ENCODE measurements at regions not wholly inside any gene's neighbourhood (a gene's known extent, or its start where the extent isn't known, plus 50 kb on each side); places are given as distances from the start of the nearest gene placed in this dataset.
"Not testable (repeated sequence)": the region's sequence is repeated elsewhere in the genome, so short reads cannot be mapped to it uniquely, and the experiment has no call there.

- H3K27ac ChIP-seq; H3K4me1 ChIP-seq; DNase-seq; H3K36me3 ChIP-seq; H3K4me3 ChIP-seq; H3K27me3 ChIP-seq; intact Hi-C loops (cut with DNase I; ENCODE audit: low total_unique reads); H3K9me3 ChIP-seq; in situ Hi-C loops (cut with MboI; ENCODE audit: low pct_ligation_motif_present in 1 of 4, low pct_unique_long_range_greater_than_20kb in 1 of 4, low sequenced_read_pairs in 3 of 4): not testable (repeated sequence)
- WGBS, 2 donors (ENCODE audit: low coverage in 1 of 2): 50 to 70% methylated on average over 1 to 5 of the region's 5 CpGs
Observed at GRCh38 chr17:22227699-22228553, 535.6 kb downstream of the KCNJ18 start.

- DNase-seq; H3K4me3 ChIP-seq; H3K4me1 ChIP-seq; H3K27me3 ChIP-seq; H3K36me3 ChIP-seq; H3K9me3 ChIP-seq; intact Hi-C loops (cut with DNase I; ENCODE audit: low total_unique reads); H3K27ac ChIP-seq: not testable (repeated sequence)
- in situ Hi-C loops (cut with MboI; ENCODE audit: low pct_ligation_motif_present in 1 of 4, low pct_unique_long_range_greater_than_20kb in 1 of 4, low sequenced_read_pairs in 3 of 4): loop anchor here in 1 of 4 donors (10.0 kb wide), 1 partner anchor 55 kb away; no protein-coding TSS in a partner anchor
- WGBS, 2 donors (ENCODE audit: low coverage in 1 of 2): 78% methylated on average over 5 of the region's 5 CpGs; no CpG with 5 or more reads in 1 of the 2 donors
Observed at GRCh38 chr17:22229821-22230220, 537.5 kb downstream of the KCNJ18 start.

- peaks cover 5 to 10% of the 10 kb centered on the region in 2 donors for H3K9me3 ChIP-seq
- no peak for DNase-seq
- intact Hi-C loops (cut with DNase I; ENCODE audit: low total_unique reads): no loop called here
- H3K27ac ChIP-seq: no peak overlapping the region
- no peaks in the 10 kb centered on the region for H3K36me3 ChIP-seq
- no peak for TF ChIP-seq POLR2A (IDR thresholded peaks at IDR 0.05)
- TF ChIP-seq EP300 (IDR thresholded peaks at IDR 0.05; ENCODE audit: low read depth): no peak
- TF ChIP-seq CTCF (IDR thresholded peaks at IDR 0.05): no peak
- no peak for TF ChIP-seq POLR2AphosphoS5 (IDR thresholded peaks at IDR 0.05)
- no peaks in the 10 kb centered on the region for H3K27me3 ChIP-seq
- H3K4me3 ChIP-seq: no peak overlapping the region
- no peaks in the 10 kb centered on the region for H3K4me1 ChIP-seq
- 88 to 100% methylated on average over 1 of the region's 1 CpG for WGBS, 2 donors (ENCODE audit: low coverage in 1 of 2)
- in situ Hi-C loops (cut with MboI; ENCODE audit: low pct_ligation_motif_present in 1 of 4, low pct_unique_long_range_greater_than_20kb in 1 of 4, low sequenced_read_pairs in 3 of 4): loop anchor here in 1 of 4 donors (10.0 kb wide), 1 partner anchor 59 kb away; no protein-coding TSS in a partner anchor
Observed at GRCh38 chr17:22233382-22233781, 541.1 kb downstream of the KCNJ18 start.

- no peak for DNase-seq
- in situ Hi-C loops (cut with MboI; ENCODE audit: low pct_ligation_motif_present in 1 of 4, low pct_unique_long_range_greater_than_20kb in 1 of 4, low sequenced_read_pairs in 3 of 4) (no loop called here), intact Hi-C loops (cut with DNase I; ENCODE audit: low total_unique reads) (no loop called here)
- H3K4me1 ChIP-seq: no peaks in the 10 kb centered on the region
- no peak overlapping the region for H3K27ac ChIP-seq
- WGBS, 2 donors (ENCODE audit: low coverage in 1 of 2): 56 to 82% methylated on average over 1 of the region's 1 CpG
- H3K4me3 ChIP-seq: no peak overlapping the region
- H3K27me3 ChIP-seq: no peaks in the 10 kb centered on the region
- H3K36me3 ChIP-seq: no peaks in the 10 kb centered on the region
- peaks cover 10 to 12% of the 10 kb centered on the region in 2 donors for H3K9me3 ChIP-seq
- TF ChIP-seq POLR2AphosphoS5 (IDR thresholded peaks at IDR 0.05) (no peak), POLR2A (IDR thresholded peaks at IDR 0.05) (no peak), EP300 (IDR thresholded peaks at IDR 0.05; ENCODE audit: low read depth) (no peak), CTCF (IDR thresholded peaks at IDR 0.05) (no peak)
Observed at GRCh38 chr17:22242472-22242871, 550.1 kb downstream of the KCNJ18 start.

- Histone ChIP-seq H3K27ac (no peak overlapping the region), H3K36me3 (no peaks in the 10 kb centered on the region), H3K27me3 (no peaks in the 10 kb centered on the region), H3K4me3 (no peak overlapping the region), H3K4me1 (no peaks in the 10 kb centered on the region), H3K9me3 (peaks cover 3 to 8% of the 10 kb centered on the region in 2 donors)
- intact Hi-C loops (cut with DNase I; ENCODE audit: low total_unique reads): no loop called here
- in situ Hi-C loops (cut with MboI; ENCODE audit: low pct_ligation_motif_present in 1 of 4, low pct_unique_long_range_greater_than_20kb in 1 of 4, low sequenced_read_pairs in 3 of 4): no loop called here
- WGBS, 2 donors (ENCODE audit: low coverage in 1 of 2): 32 to 66% methylated on average over 2 of the region's 2 CpGs
- DNase-seq: no peak
- TF ChIP-seq EP300 (IDR thresholded peaks at IDR 0.05; ENCODE audit: low read depth): no peak
- TF ChIP-seq CTCF (IDR thresholded peaks at IDR 0.05): no peak
- TF ChIP-seq POLR2A (IDR thresholded peaks at IDR 0.05): no peak
- TF ChIP-seq POLR2AphosphoS5 (IDR thresholded peaks at IDR 0.05): no peak
Observed at GRCh38 chr17:22251498-22251897, 559.2 kb downstream of the KCNJ18 start.
